ENCODE measurements at regions not wholly inside any gene's neighbourhood (a gene's known extent, or its start where the extent isn't known, plus 50 kb on each side); places are given as distances from the start of the nearest gene placed in this dataset.

- H3K4me2 ChIP-seq (ENCODE audit: insufficient read depth, low read length): no peak overlapping the region
- DNase-seq (ENCODE audit: insufficient read length, low spot score, missing footprints): no peak
Measured at GRCh38 chr1:213371847-213372619, 321.0 kb downstream of the RPS6KC1 start.

GRCh38 chr1:213374369-213374768 lies 323.3 kb downstream of the RPS6KC1 start:
- no peak overlapping the region for H3K4me2 ChIP-seq (ENCODE audit: insufficient read depth, low read length)
- H3K4me3 ChIP-seq (ENCODE audit: insufficient read depth, low read length): no peak overlapping the region
- H4K20me1 ChIP-seq (ENCODE audit: insufficient read depth, low read length): no peaks in the 10 kb centered on the region
- DNase-seq (ENCODE audit: insufficient read length, low spot score, missing footprints): no peak
- no peak overlapping the region for H3K27ac ChIP-seq (ENCODE audit: low read depth, low read length)
- no peaks in the 10 kb centered on the region for H3K79me2 ChIP-seq (ENCODE audit: insufficient read depth, low read length)
- H3K4me1 ChIP-seq (ENCODE audit: insufficient read depth, low read length): no peaks in the 10 kb centered on the region
- TF ChIP-seq CTCF (IDR thresholded peaks at IDR 0.05; ENCODE audit: extremely low read depth, low read depth, low read length): peak; percentile 93
- H2AFZ ChIP-seq (ENCODE audit: low read length): no peak overlapping the region
- H3K36me3 ChIP-seq (ENCODE audit: insufficient read depth, low read length): no peaks in the 10 kb centered on the region
- no peaks in the 10 kb centered on the region for H3K27me3 ChIP-seq (ENCODE audit: insufficient read depth, low read length)
- no peaks in the 10 kb centered on the region for H3K9me3 ChIP-seq (ENCODE audit: low read depth, low read length)

More at GRCh38 chr1:213371847-213372619, 321.0 kb downstream of the RPS6KC1 start:
- Histone ChIP-seq H3K36me3 (ENCODE audit: insufficient read depth, low read length) (no peaks in the 10 kb centered on the region), H3K4me1 (ENCODE audit: insufficient read depth, low read length) (no peaks in the 10 kb centered on the region), H4K20me1 (ENCODE audit: insufficient read depth, low read length) (no peaks in the 10 kb centered on the region), H2AFZ (ENCODE audit: low read length) (peak overlapping the region; percentile 35), H3K27ac (ENCODE audit: low read depth, low read length) (no peak overlapping the region), H3K4me3 (ENCODE audit: insufficient read depth, low read length) (no peak overlapping the region), H3K79me2 (ENCODE audit: insufficient read depth, low read length) (no peaks in the 10 kb centered on the region), H3K9me3 (ENCODE audit: low read depth, low read length) (no peaks in the 10 kb centered on the region), H3K27me3 (ENCODE audit: insufficient read depth, low read length) (no peaks in the 10 kb centered on the region)
- TF ChIP-seq CTCF (IDR thresholded peaks at IDR 0.05; ENCODE audit: extremely low read depth, low read depth, low read length): no peak

- no peaks in the 10 kb centered on the region for H4K20me1 ChIP-seq (ENCODE audit: insufficient read depth, low read length)
- H3K27me3 ChIP-seq (ENCODE audit: insufficient read depth, low read length): no peaks in the 10 kb centered on the region
- H3K4me3 ChIP-seq (ENCODE audit: insufficient read depth, low read length): no peak overlapping the region
- H2AFZ ChIP-seq (ENCODE audit: low read length): no peak overlapping the region
- H3K79me2 ChIP-seq (ENCODE audit: insufficient read depth, low read length): no peaks in the 10 kb centered on the region
- H3K36me3 ChIP-seq (ENCODE audit: insufficient read depth, low read length): no peaks in the 10 kb centered on the region
- H3K4me1 ChIP-seq (ENCODE audit: insufficient read depth, low read length): no peaks in the 10 kb centered on the region
- no peaks in the 10 kb centered on the region for H3K9me3 ChIP-seq (ENCODE audit: low read depth, low read length)
- no peak for DNase-seq (ENCODE audit: insufficient read length, low spot score, missing footprints)
- H3K4me2 ChIP-seq (ENCODE audit: insufficient read depth, low read length): no peak overlapping the region
- H3K27ac ChIP-seq (ENCODE audit: low read depth, low read length): no peak overlapping the region
- no peak for TF ChIP-seq CTCF (IDR thresholded peaks at IDR 0.05; ENCODE audit: extremely low read depth, low read depth, low read length)
Measured at GRCh38 chr1:213375002-213375401, 324.0 kb downstream of the RPS6KC1 start.

- no peaks in the 10 kb centered on the region for H3K27me3 ChIP-seq (ENCODE audit: insufficient read depth, low read length)
- H3K79me2 ChIP-seq (ENCODE audit: insufficient read depth, low read length): no peaks in the 10 kb centered on the region
- no peak overlapping the region for H3K4me2 ChIP-seq (ENCODE audit: insufficient read depth, low read length)
- H3K4me3 ChIP-seq (ENCODE audit: insufficient read depth, low read length): no peak overlapping the region
- no peaks in the 10 kb centered on the region for H3K4me1 ChIP-seq (ENCODE audit: insufficient read depth, low read length)
- H3K9me3 ChIP-seq (ENCODE audit: low read depth, low read length): no peaks in the 10 kb centered on the region
- no peak overlapping the region for H3K27ac ChIP-seq (ENCODE audit: low read depth, low read length)
- TF ChIP-seq CTCF (IDR thresholded peaks at IDR 0.05; ENCODE audit: extremely low read depth, low read depth, low read length): no peak
- no peaks in the 10 kb centered on the region for H3K36me3 ChIP-seq (ENCODE audit: insufficient read depth, low read length)
- H2AFZ ChIP-seq (ENCODE audit: low read length): peak overlapping the region; percentile 11
- no peak for DNase-seq (ENCODE audit: insufficient read length, low spot score, missing footprints)
- H4K20me1 ChIP-seq (ENCODE audit: insufficient read depth, low read length): no peaks in the 10 kb centered on the region
Measured at GRCh38 chr1:213376862-213377372, 325.9 kb downstream of the RPS6KC1 start.
